ENCODE measurements at regions not wholly inside any gene's neighbourhood (a gene's known extent, or its start where the extent isn't known, plus 50 kb on each side); places are given as distances from the start of the nearest gene placed in this dataset.
"Not testable (repeated sequence)": the region's sequence is repeated elsewhere in the genome, so short reads cannot be mapped to it uniquely, and the experiment has no call there.

DNA sequence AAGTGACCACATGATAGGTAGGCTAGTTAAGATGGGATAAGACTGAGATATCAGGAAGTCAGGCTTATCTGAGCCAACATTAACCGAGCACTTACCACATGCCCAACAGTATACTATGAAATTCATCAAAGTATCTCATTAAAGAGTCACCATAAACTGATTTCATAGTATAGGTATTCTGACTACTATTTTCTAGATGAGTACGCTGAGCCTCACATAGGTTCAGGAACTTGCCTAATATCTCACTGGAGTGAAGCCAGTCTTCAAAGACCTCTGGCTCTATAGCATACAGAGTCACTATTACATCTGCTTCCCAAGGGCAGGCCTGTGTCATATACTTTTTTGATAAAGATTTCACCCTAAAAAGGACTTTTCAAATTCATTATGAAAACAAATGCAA, 115.6 kb upstream of the NGF start:
- DNase-seq (ENCODE audit: low spot score): no peak

DNA sequence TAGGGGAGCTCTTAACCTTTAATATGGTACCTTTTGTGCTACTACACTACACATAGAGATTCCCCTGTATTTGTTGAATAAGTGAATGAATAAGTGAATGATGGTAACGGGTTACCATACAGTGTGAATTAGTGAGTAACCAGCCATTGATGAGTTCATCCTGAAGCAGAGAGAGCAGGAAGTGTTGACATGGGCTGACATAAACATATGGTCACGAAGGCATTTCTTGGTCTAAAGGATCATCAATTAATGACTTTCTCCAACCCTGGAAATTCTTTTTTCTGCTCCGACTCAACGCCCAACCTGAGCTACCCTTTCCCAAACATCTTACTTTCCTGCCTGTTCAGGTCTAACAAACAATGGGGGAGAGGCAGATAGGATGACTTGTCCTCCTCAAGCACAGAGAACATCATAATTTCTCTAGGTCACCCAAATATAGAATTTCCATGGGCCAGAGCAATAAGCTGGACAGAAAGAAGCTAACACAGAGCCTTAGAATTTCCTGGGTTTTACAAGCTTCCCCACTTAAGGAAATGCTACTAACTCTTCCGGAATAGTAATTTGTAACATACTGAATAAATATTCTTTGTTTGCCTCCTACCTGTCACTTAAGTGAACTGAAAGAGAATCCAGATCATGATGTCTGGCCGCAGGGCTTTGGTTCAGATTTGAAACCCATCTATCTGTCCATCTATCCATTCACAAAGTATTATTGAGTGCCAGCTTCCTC, 114.7 kb upstream of the NGF start:
- peak; percentile 79 for DNase-seq (ENCODE audit: low spot score)

DNA sequence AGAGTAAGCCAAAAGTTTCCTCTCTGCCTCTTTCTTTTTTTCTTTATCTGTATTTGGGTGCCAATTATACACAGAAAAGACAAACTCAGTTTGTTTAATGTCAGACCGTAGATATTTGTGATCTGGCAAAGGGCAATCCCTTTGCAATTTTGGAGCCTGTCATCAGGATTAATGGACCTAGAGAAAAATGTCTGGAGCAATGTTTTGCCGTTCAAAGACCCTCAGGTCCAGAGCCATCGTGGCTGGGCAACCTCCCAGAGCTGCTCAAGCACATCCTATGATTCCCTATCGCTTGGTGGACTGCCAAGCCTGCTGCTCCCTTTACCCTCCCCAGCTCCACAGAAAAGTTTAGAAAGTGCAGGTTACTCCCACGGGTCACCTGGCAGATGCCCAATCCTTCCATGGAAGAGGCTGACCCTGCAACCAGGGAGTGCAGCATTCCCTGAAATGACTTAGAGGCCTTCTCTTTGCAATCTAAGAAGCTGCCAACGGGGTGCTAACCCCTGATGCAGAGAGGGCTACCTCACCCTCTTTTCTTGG, 112.5 kb upstream of the NGF start:
- DNase-seq (ENCODE audit: low spot score): peak; percentile 39

GRCh38 chr1:115448282-115449044, 110.4 kb upstream of the NGF start:
- no peak for DNase-seq (ENCODE audit: low spot score)

DNA sequence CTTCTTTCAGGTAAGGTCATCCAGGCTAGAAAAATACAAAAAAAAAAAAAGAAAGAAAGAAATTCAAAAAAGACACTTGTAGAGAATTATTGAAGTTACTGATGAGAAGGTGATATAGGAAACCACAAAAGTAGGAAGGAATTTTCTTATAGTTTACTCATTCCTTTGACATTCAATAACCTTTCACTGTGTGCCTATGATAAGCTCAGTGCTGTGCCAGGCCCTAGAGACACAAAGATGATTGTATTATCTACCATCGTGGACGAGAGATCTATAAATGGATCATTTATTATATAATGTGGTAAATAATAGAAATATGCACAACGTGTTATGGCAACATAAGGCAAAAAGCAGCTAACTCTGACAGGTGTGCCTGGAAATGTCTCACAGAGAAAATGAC, 109.6 kb upstream of the NGF start:
- peak; percentile 20 for DNase-seq (ENCODE audit: low spot score)

- peak; percentile 77 for DNase-seq (ENCODE audit: low spot score)
Observed at GRCh38 chr1:115445090-115445489, 107.0 kb upstream of the NGF start.

DNA sequence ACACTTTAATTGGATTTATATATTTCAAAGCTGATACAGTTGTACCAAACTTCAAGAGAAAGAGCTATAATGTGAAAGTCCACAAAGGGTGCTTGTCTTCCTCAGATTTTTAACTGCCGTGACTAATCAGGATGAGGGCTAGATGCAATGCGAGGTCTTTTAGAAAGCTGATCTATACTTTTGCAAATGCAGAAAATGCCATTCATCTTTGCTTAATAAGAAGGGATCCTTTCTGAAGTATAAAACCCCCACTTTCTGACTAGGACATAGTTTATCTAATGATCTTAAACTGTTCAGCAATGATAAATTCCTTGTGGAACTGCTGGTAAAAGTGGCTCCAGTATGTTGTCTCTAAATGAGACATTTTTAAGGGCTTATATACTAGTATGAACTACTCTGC, 102.7 kb upstream of the NGF start:
- no peak for DNase-seq (ENCODE audit: low spot score)

GRCh38 chr1:115439520-115439919, 101.5 kb upstream of the NGF start:
- DNase-seq (ENCODE audit: low spot score): not testable (repeated sequence)

GRCh38 chr1:115437196-115437595, 99.1 kb upstream of the NGF start:
- no peak for DNase-seq (ENCODE audit: low spot score)

GRCh38 chr1:115436596-115436995, 98.5 kb upstream of the NGF start:
- DNase-seq (ENCODE audit: low spot score): no peak

GRCh38 chr1:115433483-115433882, 95.4 kb upstream of the NGF start:
- DNase-seq (ENCODE audit: low spot score): no peak

GRCh38 chr1:115432061-115432460, 94.0 kb upstream of the NGF start:
- DNase-seq (ENCODE audit: low spot score): no peak

DNA sequence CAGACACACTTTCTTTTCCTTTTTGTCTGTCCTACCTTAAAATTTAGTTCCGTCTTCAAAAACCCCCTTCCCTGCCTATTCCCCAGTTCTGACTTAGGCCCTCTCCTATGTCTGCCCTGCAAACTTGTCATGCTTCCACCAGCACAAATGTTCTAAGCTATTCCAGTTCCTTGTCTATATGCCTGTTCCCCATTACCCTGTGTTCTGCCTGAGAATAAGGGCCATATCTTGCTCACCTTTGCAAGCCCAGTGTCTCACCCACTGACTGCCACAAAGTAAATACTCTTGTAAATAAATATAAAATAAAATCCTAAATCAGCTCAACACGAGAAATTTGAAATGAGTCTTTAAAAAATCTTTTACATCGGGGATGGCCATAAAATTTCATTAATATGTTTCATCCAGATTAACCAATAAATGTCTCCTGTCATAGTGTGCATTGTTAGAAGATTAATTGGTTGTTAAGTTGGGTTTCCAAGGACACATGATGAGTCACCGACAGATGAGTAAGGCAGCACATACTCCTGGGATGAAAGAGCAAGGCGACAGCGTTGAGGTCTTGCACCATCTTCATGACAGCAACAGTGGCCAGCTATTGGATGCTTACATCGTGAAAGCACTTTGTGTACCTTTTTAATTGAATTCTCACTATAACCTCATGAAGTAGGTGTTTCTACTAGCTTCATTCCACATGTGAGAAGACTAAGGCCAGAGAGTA, 92.6 kb upstream of the NGF start:
- DNase-seq (ENCODE audit: low spot score): peak; percentile 98

GRCh38 chr1:115429884-115430283, 91.8 kb upstream of the NGF start:
- peak; percentile 72 for DNase-seq (ENCODE audit: low spot score)

DNA sequence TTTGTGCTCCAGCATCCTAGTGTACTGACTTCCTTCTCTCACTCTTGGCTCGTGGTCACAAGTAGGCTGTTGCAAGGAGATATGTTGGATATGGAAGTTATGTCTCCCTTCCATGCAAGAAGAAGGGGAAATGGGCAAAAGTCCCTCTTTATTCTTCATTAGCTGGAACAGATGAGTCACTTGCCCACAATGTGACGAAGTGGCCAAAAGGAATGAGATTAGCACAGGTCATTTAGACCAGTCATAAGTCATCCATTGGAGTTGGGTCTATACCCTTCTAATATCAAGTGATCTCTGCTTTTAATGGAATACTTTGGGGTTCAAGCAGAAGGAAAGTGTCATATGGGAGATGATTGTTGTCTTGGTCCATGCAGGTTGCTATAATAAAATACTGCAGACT, 91.2 kb upstream of the NGF start:
- DNase-seq (ENCODE audit: low spot score): peak; percentile 90

- DNase-seq (ENCODE audit: low spot score): peak; percentile 70
Observed at GRCh38 chr1:115428676-115429075, 90.6 kb upstream of the NGF start.

DNA sequence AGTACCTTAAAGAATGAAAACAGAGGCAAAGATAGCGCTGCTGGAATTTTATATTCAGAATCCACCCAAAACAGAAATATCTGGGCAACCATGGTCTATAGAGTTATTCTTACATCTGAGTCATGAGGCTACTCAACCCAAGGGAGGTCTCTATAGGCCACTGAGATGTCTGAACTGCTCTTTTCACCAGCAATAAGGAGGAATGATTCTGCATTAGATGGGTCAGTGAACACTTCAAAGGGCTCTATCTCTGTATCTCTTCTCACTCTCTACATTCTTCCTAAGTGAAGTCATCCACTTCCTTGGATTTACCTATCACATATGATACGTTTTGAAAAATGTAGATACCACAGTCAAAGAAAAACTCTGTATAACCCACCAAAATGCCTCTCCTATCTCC, 90.2 kb upstream of the NGF start:
- peak; percentile 84 for DNase-seq (ENCODE audit: low spot score)

DNA sequence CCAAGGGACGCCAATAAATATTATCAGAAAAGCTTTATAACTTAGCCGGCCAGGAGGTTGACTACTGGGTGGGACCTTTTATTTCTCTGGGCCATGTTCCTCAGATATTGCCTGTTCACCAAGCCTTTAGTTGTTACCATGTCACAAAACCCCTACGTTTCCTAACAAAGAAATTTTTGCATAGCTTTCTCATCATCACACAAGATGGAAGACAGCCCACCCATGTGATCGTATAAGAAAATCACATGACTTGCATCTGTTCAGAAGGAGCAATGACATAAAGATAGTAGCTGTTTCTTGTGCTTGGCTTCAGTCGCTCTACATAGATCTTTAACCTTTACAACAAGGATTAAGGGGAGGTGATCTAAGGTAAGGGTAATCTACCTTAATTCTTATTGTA, 88.9 kb upstream of the NGF start:
- no peak for DNase-seq (ENCODE audit: low spot score)

DNA sequence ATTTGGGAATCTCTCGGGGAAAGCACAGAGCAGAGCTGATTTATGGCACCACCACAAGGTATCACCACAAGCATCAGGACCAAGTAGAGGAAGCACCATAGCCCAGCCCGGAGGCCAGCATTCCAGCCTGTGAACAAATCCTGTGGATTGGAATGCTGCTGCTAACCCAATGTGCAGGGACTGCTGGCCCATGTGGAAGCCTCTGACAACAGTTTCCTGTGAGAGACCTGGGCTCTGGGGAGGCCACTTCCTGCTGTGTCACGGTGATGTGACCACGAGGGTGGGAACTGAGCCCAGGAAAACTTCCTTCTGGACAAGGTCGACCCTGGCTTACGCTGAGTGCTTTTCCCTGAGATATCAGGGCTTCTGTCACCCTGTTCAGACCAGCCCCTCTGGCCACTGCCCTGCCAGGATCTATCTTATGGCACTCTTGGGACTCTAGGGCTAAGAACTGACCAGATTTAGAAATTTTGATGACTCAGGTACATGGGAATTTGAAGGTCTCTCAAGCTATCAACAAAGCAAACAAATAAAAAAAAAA, 88.3 kb upstream of the NGF start:
- peak; percentile 95 for DNase-seq (ENCODE audit: low spot score)

DNA sequence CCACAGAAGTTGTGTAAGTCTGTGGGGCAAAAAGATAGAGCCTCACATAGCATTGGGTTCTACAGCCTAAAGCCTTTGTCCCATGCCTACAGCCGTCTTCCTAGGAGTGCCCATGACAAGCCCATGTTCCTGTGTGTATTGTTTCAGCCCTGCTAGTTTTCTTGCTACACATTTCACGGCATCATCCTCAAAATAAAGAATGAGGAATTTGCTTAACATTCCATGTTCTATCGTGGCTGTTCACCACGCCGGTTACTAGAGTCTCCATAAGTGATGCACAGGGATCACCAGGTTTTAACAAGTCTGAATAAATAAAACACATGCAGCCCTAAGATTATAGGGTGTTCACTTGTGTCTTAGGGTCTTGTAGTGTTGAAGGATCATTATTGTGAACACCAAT, 87.4 kb upstream of the NGF start:
- DNase-seq (ENCODE audit: low spot score): no peak

GRCh38 chr1:115423776-115424175, 85.7 kb upstream of the NGF start:
- DNase-seq (ENCODE audit: low spot score): no peak

DNA sequence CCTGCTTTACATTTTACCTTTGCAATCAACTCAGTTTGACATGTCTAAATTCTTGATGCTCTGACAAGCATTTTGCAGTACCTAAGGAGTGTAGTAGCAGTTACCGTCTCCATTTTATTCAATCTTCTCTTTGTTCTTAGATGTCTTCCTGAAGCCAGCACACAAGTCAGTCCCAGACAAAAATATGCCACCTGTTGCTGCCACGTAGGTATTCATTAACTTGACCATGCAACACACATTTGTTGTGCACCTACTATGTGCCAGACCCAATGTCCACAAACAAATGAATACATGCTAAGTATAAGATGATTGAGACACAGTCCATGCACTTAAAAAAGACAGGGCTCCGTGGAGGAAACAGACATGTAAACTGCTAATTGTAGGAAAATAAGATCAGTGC, 81.5 kb upstream of the NGF start:
- no peak for DNase-seq (ENCODE audit: low spot score)

- no peak for DNase-seq (ENCODE audit: low spot score)
Observed at GRCh38 chr1:115413621-115414020, 75.6 kb upstream of the NGF start.
